ENCODE measurements at regions not wholly inside any gene's neighbourhood (a gene's known extent, or its start where the extent isn't known, plus 50 kb on each side); places are given as distances from the start of the nearest gene placed in this dataset.

- intact Hi-C loops (cut with micrococcal nuclease; ENCODE audit: unreplicated experiment), result no loop called here
- SMC1A ChIA-PET (ENCODE audit: uncharacterized antibody, unreplicated experiment), result no interaction called here
- CTCF ChIA-PET, result no interaction called here
- no peak for ATAC-seq
- POLR2A ChIA-PET, result no interaction called here
- 67% methylated on average over 3 of the region's 3 CpGs for WGBS (ENCODE audit: insufficient coverage, insufficient replicate concordance, low lambda C conversion rate, missing lambda C conversion rate)
- no peaks in the 10 kb centered on the region for H3K27me3 ChIP-seq (replicated peaks in 1 of 2; ENCODE audit: control insufficient read depth in 2 of 2, insufficient read depth in 2 of 2, low read length in 1 of 2)
- no peaks in the 10 kb centered on the region for H4K20me1 ChIP-seq (ENCODE audit: control insufficient read depth, insufficient read depth)
- no peak overlapping the region for H2AFZ ChIP-seq (ENCODE audit: control insufficient read depth, low read depth, low read length)
- H3K4me3 ChIP-seq, result no peak overlapping the region
- BruUV-seq (replicated peaks), result no TSS peak
- no peaks in the 10 kb centered on the region for H3K36me3 ChIP-seq (ENCODE audit: control insufficient read depth in 2 of 2, insufficient read depth in 2 of 2, low read length in 1 of 2)
- no peak overlapping the region for H3K27ac ChIP-seq (ENCODE audit: control insufficient read depth, insufficient read depth)
- H3K79me2 ChIP-seq (ENCODE audit: control insufficient read depth, insufficient read depth, low read length), result no peaks in the 10 kb centered on the region
- DNase-seq (ENCODE audit: low read depth, low spot score), result no peak
- no peaks in the 10 kb centered on the region for H3K9me3 ChIP-seq (replicated peaks; ENCODE audit: control insufficient read depth, insufficient read depth, low read length)
- RAD21 ChIA-PET (ENCODE audit: unreplicated experiment), result no interaction called here
- no peaks in the 10 kb centered on the region for H3K4me1 ChIP-seq (ENCODE audit: control insufficient read depth, insufficient read depth, low read length)
- in situ Hi-C loops (cut with MboI), result no loop called here
- TF ChIP-seq NR2C1 (IDR thresholded peaks at IDR 0.05) (no peak), CREB1 (IDR thresholded peaks at IDR 0.05; ENCODE audit: low read depth) (no peak), NR2C2 (IDR thresholded peaks at IDR 0.05; ENCODE audit: borderline replicate concordance, control insufficient read depth, insufficient read length, low read depth) (no peak), USF2 (IDR thresholded peaks at IDR 0.05; ENCODE audit: borderline replicate concordance, low read depth, low read length) (no peak), ATF2 (IDR thresholded peaks at IDR 0.05; ENCODE audit: low read length) (no peak), SMAD5 (IDR thresholded peaks at IDR 0.05; ENCODE audit: low read depth) (no peak), SMAD1 (IDR thresholded peaks at IDR 0.05; ENCODE audit: low read depth, partially characterized antibody) (no peak), TCF3 (IDR thresholded peaks at IDR 0.05; ENCODE audit: borderline replicate concordance, insufficient read depth, low read depth, low read length) (no peak), ZSCAN29 (IDR thresholded peaks at IDR 0.05) (no peak), POU2F2 (IDR thresholded peaks at IDR 0.05; ENCODE audit: borderline replicate concordance, low read depth, low read length) (no peak)
- FAIRE-seq, result no peak
- H3K4me2 ChIP-seq (ENCODE audit: control insufficient read depth, insufficient read depth), result no peak overlapping the region
- no peak overlapping the region for H3K9ac ChIP-seq (ENCODE audit: control insufficient read depth, insufficient read depth, low read length)
Observed at GRCh38 chr3:86801921-86802320, 189.0 kb downstream of the VGLL3 start.
